Stimulated activated CD4-positive, alpha-beta T cell treated with anti-CD3 and anti-CD28 coated beads, TNF-alpha, amount 100 ng/mL, for 48 hours (primary cell): ENCODE measurements at regions not wholly inside any gene's neighbourhood (a gene's known extent, or its start where the extent isn't known, plus 50 kb on each side); places are given as distances from the start of the nearest gene placed in this dataset.

Source experiments
- DNase-seq, 3 donors: peaks; one replicate each; pipeline ENCODE4 v3.0.0-alpha.2; 2020; ENCODE audit warnings: low read depth in 3 of 3

GRCh38 chr15:39333896-39334295 lies 247.0 kb upstream of the THBS1 start:
- DNase-seq = no peak

- DNase-seq = no peak
These were observed 244.0 kb upstream of the THBS1 start for GRCh38 chr15:39336926-39337325.

GRCh38 chr15:39338251-39338650 lies 242.6 kb upstream of the THBS1 start:
- no peak for DNase-seq

GRCh38 chr15:39340903-39341645 lies 239.8 kb upstream of the THBS1 start:
- no peak for DNase-seq

GRCh38 chr15:39344662-39345141 lies 236.2 kb upstream of the THBS1 start:
- DNase-seq = no peak

GRCh38 chr15:39345176-39345575 lies 235.7 kb upstream of the THBS1 start:
- DNase-seq = no peak

- no peak for DNase-seq
These were observed 233.4 kb upstream of the THBS1 start for GRCh38 chr15:39347453-39347852.

- DNase-seq = no peak
These were observed 230.1 kb upstream of the THBS1 start for GRCh38 chr15:39350785-39351184.

- DNase-seq = no peak
These were observed 226.7 kb upstream of the THBS1 start for GRCh38 chr15:39354189-39354588.

- DNase-seq = no peak
These were observed 223.2 kb upstream of the THBS1 start for GRCh38 chr15:39357480-39358268.

- DNase-seq = no peak
These were observed 222.3 kb upstream of the THBS1 start for GRCh38 chr15:39358441-39359041.

GRCh38 chr15:39359771-39360170 lies 221.1 kb upstream of the THBS1 start:
- DNase-seq = no peak

- DNase-seq = no peak
These were observed 220.4 kb upstream of the THBS1 start for GRCh38 chr15:39360452-39360851.

- DNase-seq = no peak
These were observed 219.4 kb upstream of the THBS1 start for GRCh38 chr15:39361497-39361896.

GRCh38 chr15:39362821-39363561 lies 217.9 kb upstream of the THBS1 start:
- no peak for DNase-seq

- no peak for DNase-seq
These were observed 216.9 kb upstream of the THBS1 start for GRCh38 chr15:39363761-39364586.

GRCh38 chr15:39364721-39365120 lies 216.2 kb upstream of the THBS1 start:
- no peak for DNase-seq

- DNase-seq = no peak
These were observed 215.7 kb upstream of the THBS1 start for GRCh38 chr15:39365161-39365560.

- no peak for DNase-seq
These were observed 215.0 kb upstream of the THBS1 start for GRCh38 chr15:39365873-39366272.

GRCh38 chr15:39367596-39367995 lies 213.3 kb upstream of the THBS1 start:
- no peak for DNase-seq

- DNase-seq = no peak
These were observed 211.1 kb upstream of the THBS1 start for GRCh38 chr15:39369768-39370167.
